Glomerular endothelial cell (primary cell): ENCODE measurements at regions not wholly inside any gene's neighbourhood (a gene's known extent, or its start where the extent isn't known, plus 50 kb on each side); places are given as distances from the start of the nearest gene placed in this dataset.

ENCODE experiments used
- DNase-seq: peaks from one replicate; pipeline ENCODE4 v3.0.0-alpha.2; 2011; ENCODE audit warnings: low read depth, low spot score; ENCODE audit errors: extremely low read depth

- no peak for DNase-seq
These were observed 305.3 kb downstream of the SLC6A15 start for GRCh38 chr12:84607170-84607819.

GRCh38 chr12:84605983-84606382 lies 306.6 kb downstream of the SLC6A15 start:
- DNase-seq, result no peak

- no peak for DNase-seq
These were observed 308.0 kb downstream of the SLC6A15 start for GRCh38 chr12:84604551-84604950.

- no peak for DNase-seq
These were observed 308.9 kb downstream of the SLC6A15 start for GRCh38 chr12:84603484-84604248.

GRCh38 chr12:84601483-84601882 lies 311.1 kb downstream of the SLC6A15 start:
- DNase-seq, result no peak

GRCh38 chr12:84599539-84599938 lies 313.1 kb downstream of the SLC6A15 start:
- DNase-seq, result peak; percentile 7

- no peak for DNase-seq
These were observed 316.3 kb downstream of the SLC6A15 start for GRCh38 chr12:84596266-84596665.

- no peak for DNase-seq
These were observed 318.4 kb downstream of the SLC6A15 start for GRCh38 chr12:84594157-84594556.

GRCh38 chr12:84585776-84586395 lies 326.7 kb downstream of the SLC6A15 start:
- no peak for DNase-seq

- DNase-seq, result no peak
These were observed 340.4 kb downstream of the SLC6A15 start for GRCh38 chr12:84572196-84572595.

- no peak for DNase-seq
These were observed 350.3 kb downstream of the SLC6A15 start for GRCh38 chr12:84562331-84562730.

GRCh38 chr12:84561351-84561750 lies 351.2 kb downstream of the SLC6A15 start:
- no peak for DNase-seq

GRCh38 chr12:84554199-84554723 lies 358.3 kb downstream of the SLC6A15 start:
- DNase-seq, result no peak

GRCh38 chr12:84553331-84554117 lies 359.1 kb downstream of the SLC6A15 start:
- DNase-seq, result no peak

GRCh38 chr12:84551373-84551772 lies 361.2 kb downstream of the SLC6A15 start:
- DNase-seq, result no peak

GRCh38 chr12:84550518-84550917 lies 362.1 kb downstream of the SLC6A15 start:
- DNase-seq, result no peak

GRCh38 chr12:84542289-84542688 lies 370.3 kb downstream of the SLC6A15 start:
- DNase-seq, result peak; percentile 2

GRCh38 chr12:84537666-84538065 lies 374.9 kb downstream of the SLC6A15 start:
- no peak for DNase-seq

GRCh38 chr12:84512751-84513150 lies 399.8 kb downstream of the SLC6A15 start:
- DNase-seq, result no peak

- DNase-seq, result no peak
These were observed 403.7 kb downstream of the SLC6A15 start for GRCh38 chr12:84508851-84509260.
